H1 (cell line): ENCODE measurements at regions not wholly inside any gene's neighbourhood (a gene's known extent, or its start where the extent isn't known, plus 50 kb on each side); places are given as distances from the start of the nearest gene placed in this dataset.

ENCODE experiments used
- EGR1 ChIP-seq: IDR thresholded peaks from 2 replicates; pipeline ENCODE4 v1.6.1; 2011; ENCODE audit warnings: low read depth, low read length, borderline replicate concordance
- EP300 ChIP-seq, 2 experiments: IDR thresholded peaks; 1 replicate in 1 of 2; 2 replicates in 1 of 2; pipeline ENCODE4 v1.6.1; 2011 to 2012; ENCODE audit warnings: low read depth in 2 of 2, low read length in 2 of 2, mild to moderate bottlenecking in 2 of 2, borderline replicate concordance in 1 of 2, inconsistent platforms in 1 of 2, moderate library complexity in 1 of 2
- MAX ChIP-seq: IDR thresholded peaks from 2 replicates; pipeline ENCODE4 v1.6.1; 2012; ENCODE audit warnings: inconsistent platforms
- POLR2A ChIP-seq, 2 experiments: IDR thresholded peaks; 1 replicate in 1 of 2; 2 replicates in 1 of 2; pipeline ENCODE4 v1.6.1; 2011; ENCODE audit warnings: low read depth in 2 of 2, low read length in 2 of 2, mild to moderate bottlenecking in 2 of 2; ENCODE audit errors: control extremely low read depth in 1 of 2
- SP1 ChIP-seq: IDR thresholded peaks from 2 replicates; pipeline ENCODE4 v1.6.1; 2011; ENCODE audit warnings: low read depth, low read length
- SRF ChIP-seq: IDR thresholded peaks from 2 replicates; pipeline ENCODE4 v1.6.1; 2011; ENCODE audit warnings: mild to moderate bottlenecking, low read depth, low read length, moderate library complexity

- TF ChIP-seq EP300 (IDR thresholded peaks at IDR 0.05; ENCODE audit: borderline replicate concordance in 1 of 2, low read depth in 2 of 2, low read length in 2 of 2) (no peak), SRF (no peak), POLR2A (IDR thresholded peaks at IDR 0.05; ENCODE audit: control extremely low read depth in 1 of 2, low read depth in 2 of 2, low read length in 2 of 2) (no peak), EGR1 (no peak), MAX (no peak), SP1 (no peak)
These were observed 88.5 kb upstream of the EXOC2 start for GRCh38 chr6:781350-781961.
